ENCODE measurements at regions not wholly inside any gene's neighbourhood (a gene's known extent, or its start where the extent isn't known, plus 50 kb on each side); places are given as distances from the start of the nearest gene placed in this dataset.

- DNase-seq: no peak
Observed at GRCh38 chr11:110772863-110773262, 60.6 kb upstream of the ARHGAP20 start.

GRCh38 chr11:110766316-110766715 lies 54.1 kb upstream of the ARHGAP20 start:
- DNase-seq: no peak

DNA sequence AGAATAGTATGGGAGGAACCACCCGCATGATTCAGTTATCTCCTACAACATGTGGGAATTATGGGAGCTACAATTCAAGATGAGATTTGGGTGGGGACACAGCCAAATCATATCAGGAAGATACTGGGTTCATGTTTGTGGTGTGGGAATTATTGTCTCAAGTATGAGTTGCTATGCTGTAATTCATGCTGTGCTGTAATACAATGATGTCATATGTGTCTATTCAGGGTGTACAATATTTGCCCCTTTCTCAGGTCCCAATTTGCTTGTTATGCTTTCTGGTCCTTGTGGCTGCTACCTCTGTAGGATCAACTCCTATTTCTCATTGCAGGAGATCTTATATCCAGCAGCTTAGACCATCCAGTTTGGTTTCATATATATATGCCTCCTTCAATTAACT lies 52.2 kb upstream of the ARHGAP20 start:
- DNase-seq: no peak

DNA sequence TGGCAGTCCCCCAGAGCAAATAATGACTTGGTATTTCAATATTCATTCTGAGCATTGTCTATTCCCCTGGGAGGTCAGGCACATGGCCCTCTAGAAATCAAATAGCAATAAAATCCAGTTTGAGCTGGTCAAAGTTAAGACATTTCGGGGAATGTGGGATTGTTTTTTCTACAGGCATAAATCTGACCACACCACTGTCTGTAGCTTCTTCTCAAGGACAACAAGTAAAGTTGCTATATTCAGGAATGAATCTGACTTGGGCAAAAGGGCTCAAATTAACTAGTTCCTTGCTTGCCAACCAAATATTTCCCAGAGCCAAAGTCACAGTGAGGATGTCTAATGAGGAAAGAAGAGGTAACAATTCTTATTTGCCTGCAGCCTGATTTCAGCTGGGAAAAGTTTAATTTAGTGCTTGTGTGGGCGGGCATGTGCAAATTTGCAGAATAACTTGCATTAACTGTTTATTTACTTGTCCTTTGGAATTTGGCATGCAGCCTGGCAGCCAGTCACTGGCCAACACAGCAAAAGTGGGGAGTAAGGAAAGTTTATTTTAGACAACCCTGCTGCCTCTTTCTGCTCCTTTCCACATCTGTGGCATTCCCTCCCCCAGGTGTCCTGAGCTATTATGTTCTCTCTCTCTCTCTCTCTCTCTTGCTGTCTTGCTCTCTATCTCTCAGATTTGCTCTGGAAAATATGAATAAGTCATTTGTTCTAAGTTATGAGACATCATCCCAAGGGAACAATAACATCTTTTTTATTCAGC lies 51.2 kb upstream of the ARHGAP20 start:
- DNase-seq: no peak

- DNase-seq: no peak
Observed at GRCh38 chr11:110762590-110762989, 50.4 kb upstream of the ARHGAP20 start.

Measured in CD4-positive, alpha-beta T cell treated with Interleukin-10 for 1 hour (primary cell).